Right lung (tissue), 2 donors: ENCODE measurements at regions not wholly inside any gene's neighbourhood (a gene's known extent, or its start where the extent isn't known, plus 50 kb on each side); places are given as distances from the start of the nearest gene placed in this dataset.
"Not testable (repeated sequence)": the region's sequence is repeated elsewhere in the genome, so short reads cannot be mapped to it uniquely, and the experiment has no call there.

Source experiments
- DNase-seq, 2 donors: peaks; one replicate each; pipeline ENCODE4 v3.0.0-alpha.2; 2013

- DNase-seq = no peak
These were observed 626.5 kb upstream of the CPEB2 start for GRCh38 chr4:14375816-14376215.

- no peak for DNase-seq
These were observed 623.1 kb upstream of the CPEB2 start for GRCh38 chr4:14379183-14379582.

DNA sequence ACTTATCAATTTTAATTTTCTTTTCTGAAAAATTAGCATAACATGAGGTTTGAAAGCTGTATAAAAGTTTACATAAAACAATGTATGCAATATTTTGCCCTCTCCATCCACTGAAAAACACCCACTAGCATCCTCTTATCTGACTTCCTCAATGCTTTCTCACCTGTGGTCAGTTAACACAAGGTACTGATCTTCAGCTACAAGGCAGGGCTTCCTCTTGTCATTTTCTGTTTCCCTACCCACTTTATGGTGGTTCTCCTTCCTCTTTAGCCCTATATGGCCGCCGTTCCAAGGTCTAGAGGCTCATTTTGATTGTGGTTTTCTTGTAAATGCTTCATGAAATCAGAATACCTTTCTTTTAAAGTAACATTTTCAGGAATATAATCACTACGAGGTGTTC is 618.6 kb upstream of the CPEB2 start:
- no peak for DNase-seq

DNA sequence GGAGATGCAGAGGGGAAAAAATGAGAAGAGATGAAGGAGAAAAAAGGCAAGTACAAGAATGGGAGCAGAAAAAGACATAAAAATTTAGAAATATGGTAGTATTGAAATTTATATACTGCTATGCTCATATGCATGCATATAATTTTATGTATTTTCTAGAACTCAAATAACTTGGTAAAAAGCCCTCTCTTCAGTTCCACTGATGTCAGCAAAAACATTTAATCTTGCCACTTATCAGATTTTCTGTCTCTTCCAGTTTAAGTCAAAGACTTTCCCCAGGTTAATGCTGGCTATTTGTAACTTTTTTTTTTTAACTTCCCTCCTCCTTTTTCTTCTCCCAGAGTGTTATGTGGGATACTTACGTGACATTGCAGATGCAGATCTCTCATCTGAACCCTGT is 617.5 kb upstream of the CPEB2 start:
- no peak for DNase-seq

DNA sequence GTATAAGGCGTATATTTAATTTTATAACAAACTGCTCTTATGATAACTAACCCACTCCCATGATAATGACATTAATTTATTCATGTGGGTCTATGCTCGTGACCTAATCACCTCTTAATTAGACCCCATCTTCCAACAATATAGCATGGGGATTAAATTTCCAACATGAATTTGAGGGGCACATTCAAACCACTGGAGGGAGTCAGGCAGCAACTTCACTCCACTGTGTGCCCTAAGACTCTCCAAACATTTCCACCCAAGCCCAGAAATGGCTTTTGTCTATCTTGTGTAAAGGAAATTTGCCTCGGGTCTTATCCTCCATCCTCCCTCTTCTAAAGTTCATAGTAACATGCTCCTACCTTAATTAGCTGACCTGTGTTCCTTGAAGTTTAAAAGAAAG is 616.1 kb upstream of the CPEB2 start:
- DNase-seq = no peak

GRCh38 chr4:14387647-14388046 is 614.6 kb upstream of the CPEB2 start:
- no peak for DNase-seq

DNA sequence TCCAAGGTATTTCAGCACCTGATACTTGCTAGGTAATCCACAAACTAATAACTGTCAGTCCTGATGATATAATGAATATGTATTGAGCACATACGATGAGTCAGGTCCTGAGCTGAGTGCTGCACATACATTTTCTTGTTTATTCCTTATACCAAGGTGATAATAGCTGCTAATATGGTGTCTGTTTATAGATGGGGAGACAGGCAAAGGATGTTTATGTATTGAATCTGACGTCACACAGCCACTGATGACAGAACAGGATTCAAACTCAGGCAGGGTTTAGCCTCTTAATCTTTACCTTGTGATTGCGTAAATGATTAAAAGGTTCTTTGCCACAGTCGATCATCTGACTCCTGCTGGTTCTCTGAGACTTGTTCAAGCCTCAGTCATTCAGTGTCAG is 609.9 kb upstream of the CPEB2 start:
- DNase-seq = no peak

DNA sequence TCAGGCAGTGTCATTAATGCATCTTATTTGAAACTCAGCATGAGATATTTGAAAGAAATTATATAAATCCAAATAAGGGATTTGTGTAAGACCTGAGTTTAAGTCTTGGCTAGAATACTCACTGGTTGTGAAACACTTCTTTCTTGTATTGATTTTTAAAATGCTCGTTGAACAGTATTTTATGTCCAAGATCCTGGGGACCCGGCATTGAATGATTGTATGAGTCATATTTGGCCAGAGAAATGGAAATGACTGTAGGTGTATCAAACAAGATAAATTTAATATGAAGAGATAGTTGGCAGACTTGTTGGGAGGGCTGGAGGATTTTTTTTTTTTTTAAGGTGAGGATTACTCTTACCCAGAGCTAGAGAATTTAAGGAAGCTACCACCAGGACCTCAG is 606.1 kb upstream of the CPEB2 start:
- DNase-seq = no peak

DNA sequence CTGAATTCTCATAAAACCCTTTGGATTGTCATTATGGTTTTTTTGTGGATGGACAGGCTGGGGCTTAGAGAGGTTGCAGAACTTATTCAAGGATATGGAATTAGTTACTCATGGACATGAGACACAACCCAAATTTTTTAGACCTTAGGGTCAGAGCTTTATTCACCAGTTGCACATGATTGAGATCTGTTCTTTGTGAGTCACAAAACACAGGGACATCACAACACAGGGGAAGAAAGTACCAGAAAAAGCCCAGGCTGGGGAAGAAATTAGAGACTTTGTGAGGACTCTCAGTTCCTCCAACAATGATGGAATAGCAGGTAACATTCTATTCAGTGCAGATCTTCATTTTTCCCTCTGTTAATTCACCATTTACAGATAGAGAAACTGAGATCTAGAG is 602.4 kb upstream of the CPEB2 start:
- DNase-seq = no peak

- DNase-seq = no peak
These were observed 602.0 kb upstream of the CPEB2 start for GRCh38 chr4:14400307-14400706.

DNA sequence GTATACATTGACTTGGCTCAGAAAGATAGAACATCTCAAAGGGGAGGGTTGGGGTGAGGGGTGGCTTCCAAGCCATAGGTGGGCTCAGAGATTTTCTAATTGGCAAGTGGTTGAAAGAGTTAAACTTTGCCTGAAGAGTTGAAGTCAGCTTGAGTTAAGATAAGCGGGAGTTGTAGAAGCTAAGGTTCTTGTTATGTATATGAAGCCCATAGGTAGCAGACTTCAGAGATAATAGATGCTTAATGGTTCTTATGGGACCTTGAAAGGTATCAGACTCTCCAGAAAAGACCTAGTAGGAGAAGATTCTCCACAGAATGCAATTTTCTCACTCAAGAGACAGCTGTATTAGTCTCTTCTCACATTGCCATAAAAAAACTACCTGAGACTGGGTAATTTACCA is 599.1 kb upstream of the CPEB2 start:
- no peak for DNase-seq

- peak; percentile 21 to 44 for DNase-seq
These were observed 597.6 kb upstream of the CPEB2 start for GRCh38 chr4:14404730-14405129.

DNA sequence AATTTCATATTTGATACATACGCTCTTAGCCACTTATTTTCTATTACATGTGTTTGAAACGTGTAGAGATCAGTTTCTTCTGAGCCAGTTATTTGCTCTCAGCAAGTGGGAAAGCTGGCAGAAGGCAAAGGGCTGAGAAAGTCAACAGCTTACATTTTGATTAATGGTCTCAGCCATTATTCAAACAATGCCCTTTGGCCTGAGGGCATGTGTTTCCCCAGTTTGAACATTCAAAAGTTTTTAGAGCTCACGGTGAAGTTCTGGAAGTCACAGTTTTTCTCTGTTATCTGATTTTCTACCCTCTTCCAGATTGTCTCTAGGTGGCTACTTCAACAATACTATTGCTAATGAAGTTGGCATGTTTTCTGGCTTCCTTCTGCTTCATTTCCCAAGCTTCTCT is 591.8 kb upstream of the CPEB2 start:
- no peak for DNase-seq

GRCh38 chr4:14415146-14415545 is 587.1 kb upstream of the CPEB2 start:
- peak in 1 of 2 donors; percentile 17 for DNase-seq

DNA sequence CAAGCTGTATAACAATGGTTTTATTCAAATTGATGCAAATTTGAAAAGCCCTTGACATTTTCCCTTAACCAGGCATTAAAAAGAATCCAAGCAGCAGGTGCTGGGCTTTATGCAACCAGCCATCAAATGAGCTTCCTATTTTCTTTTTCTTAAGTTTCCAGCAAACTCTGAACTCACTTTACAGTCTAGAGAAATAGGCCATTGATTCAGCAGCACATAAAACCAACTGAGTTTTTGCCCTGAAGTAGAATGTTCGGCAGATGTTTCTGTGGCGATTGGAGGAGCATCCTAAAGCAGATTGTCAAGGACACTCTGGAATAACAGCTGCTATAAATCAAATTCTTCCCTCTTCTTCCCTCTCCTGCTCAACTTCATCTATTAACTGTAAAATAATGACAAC is 582.8 kb upstream of the CPEB2 start:
- DNase-seq = no peak

GRCh38 chr4:14426297-14426696 is 576.0 kb upstream of the CPEB2 start:
- not testable (repeated sequence) for DNase-seq

- no peak for DNase-seq
These were observed 574.2 kb upstream of the CPEB2 start for GRCh38 chr4:14428125-14428524.

DNA sequence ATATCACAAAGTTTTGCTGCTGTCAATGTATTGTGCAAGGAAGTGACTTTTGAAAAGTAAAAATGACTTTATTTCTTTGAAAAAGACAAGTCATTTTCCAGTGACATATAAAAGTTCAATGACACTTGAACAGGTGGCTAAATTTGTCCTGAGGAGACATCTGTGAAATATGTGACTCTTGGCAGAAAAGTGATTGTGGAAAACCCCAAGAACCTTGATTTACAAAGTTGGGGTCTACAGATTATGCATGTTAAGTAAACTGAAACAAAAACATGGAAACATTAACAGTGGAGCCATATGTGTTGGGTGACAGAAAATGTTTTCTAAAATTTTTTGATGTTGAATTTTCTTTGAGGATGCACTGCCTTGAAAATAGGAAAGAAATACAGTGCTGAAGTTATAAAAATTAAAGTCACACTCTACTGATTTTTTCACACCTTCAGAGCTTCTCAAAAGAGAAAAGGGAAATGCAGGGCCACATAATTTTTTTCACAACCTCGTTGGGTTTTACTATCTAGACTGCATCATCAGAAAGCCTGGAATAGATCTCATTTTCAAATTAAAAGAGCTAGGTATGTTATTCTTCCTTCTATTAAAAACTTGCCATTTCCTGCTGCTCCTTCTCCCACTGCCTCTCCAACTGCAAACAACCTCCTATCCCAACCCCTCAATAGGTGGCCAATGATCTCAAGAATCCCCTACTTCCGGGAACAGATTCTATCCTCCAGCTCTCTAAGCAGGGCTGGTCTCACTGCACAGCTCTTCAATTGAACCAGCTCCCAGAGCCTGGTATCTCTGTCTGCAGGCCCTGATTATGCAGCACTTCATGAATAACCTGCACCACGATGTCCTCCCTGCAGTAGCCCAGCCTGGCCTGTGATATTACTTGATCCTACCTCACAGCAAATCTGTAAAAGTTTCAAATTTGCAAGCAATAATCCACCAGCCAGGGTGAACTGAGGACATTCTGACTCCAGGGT is 570.8 kb upstream of the CPEB2 start:
- no peak for DNase-seq

DNA sequence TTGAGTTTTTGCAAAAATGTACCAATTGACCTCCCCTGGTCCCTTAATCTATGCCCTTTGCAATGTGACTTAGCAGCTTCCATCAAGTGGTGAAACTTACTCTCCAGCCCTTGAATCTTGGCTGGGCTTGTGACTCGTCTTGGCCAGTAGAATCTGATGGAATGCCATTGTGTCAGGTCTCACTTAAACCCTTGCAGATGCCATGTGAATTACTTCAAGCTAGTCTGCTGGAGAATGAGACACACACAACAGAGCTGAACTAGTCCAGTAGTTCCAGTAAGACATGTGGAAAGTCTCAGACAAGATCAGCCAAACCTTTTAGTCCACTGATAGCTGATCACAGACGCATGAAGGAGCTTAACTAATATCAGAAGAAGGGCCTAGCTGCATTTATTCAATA is 567.8 kb upstream of the CPEB2 start:
- no peak for DNase-seq

DNA sequence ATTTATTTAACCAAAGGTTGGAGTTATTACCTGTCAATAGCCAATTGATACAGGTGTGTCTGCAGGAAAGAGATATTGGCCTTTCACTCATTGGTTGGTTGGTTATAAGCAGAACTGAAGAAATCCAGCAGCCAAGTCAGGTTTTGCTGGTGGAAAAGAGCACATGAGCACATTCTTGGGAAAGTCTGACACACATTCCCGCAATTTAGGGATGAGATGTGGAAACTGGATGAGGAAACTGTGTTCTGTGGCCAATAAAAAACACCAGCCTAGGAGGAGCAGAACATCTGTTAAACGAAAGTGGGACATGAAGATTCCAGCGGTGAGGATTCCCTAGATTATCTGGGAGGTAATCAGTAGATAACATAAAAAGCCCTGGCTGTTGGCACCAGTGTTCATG is 567.4 kb upstream of the CPEB2 start:
- DNase-seq = no peak

GRCh38 chr4:14441561-14441960 is 560.7 kb upstream of the CPEB2 start:
- DNase-seq = no peak

GRCh38 chr4:14445882-14446281 is 556.4 kb upstream of the CPEB2 start:
- no peak for DNase-seq

GRCh38 chr4:14446311-14446710 is 556.0 kb upstream of the CPEB2 start:
- DNase-seq = no peak

DNA sequence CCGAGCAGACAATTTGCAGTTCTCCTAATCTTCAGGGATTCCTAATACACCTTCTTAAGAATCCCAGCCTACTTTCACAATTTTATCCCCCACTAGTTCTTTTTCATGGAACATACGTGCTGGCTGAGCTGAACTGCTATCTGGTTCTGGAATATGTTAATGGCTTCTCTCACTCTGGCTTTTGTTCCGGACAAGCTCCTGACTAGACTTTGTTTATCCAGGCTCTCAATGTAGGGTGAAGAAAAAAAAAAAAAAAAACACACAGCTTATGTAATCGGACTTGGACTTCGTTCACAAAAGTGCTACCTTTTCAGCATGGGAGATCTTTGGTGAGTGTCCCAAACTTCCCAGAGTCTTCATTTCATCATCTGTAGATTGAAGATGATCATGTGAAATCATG is 555.4 kb upstream of the CPEB2 start:
- DNase-seq = no peak
